ENCODE measurements at regions not wholly inside any gene's neighbourhood (a gene's known extent, or its start where the extent isn't known, plus 50 kb on each side); places are given as distances from the start of the nearest gene placed in this dataset.

DNA sequence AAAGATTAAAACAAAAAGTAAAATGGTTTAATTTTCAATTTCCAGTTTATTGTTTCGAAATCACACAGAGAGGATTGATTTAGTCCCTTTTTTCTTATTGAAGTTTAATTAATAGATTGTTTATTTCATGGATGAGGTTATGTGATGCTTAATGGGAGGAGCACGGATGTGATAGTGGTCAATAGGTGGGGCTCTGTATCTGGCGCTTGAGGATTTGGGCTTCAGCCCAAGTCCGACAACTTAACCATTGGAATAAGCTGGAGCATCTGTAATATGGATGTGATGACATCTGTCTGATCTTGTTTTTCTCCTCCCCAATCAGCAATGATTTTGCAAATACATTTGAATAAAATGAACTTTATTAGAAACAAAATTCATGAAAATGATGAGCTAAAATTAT, 169.2 kb downstream of the LYPLAL1 start:
- TF ChIP-seq EZH2 (IDR thresholded peaks at IDR 0.05; ENCODE audit: low read length, missing control alignments): no peak
- Histone ChIP-seq H3K27ac (ENCODE audit: insufficient read depth, low read length) (no peak overlapping the region), H3K4me2 (ENCODE audit: extremely low read depth, insufficient read depth, low read length) (peak overlapping the region; percentile 8), H3K4me1 (ENCODE audit: control insufficient read depth, extremely low read depth, insufficient read depth, low read length) (peaks cover 9% of the 10 kb centered on the region), H3K9ac (ENCODE audit: insufficient read depth, low read length) (no peak overlapping the region), H2AFZ (ENCODE audit: low read length) (no peak overlapping the region), H3K9me3 (ENCODE audit: control insufficient read depth, insufficient read depth, low read depth, low read length) (no peaks in the 10 kb centered on the region), H3K4me3 (replicated peaks in 1 of 4; ENCODE audit: control extremely low read depth in 1 of 4, insufficient read depth in 1 of 4, low read depth in 3 of 4, low read length in 4 of 4) (no peak overlapping the region), H4K20me1 (ENCODE audit: control insufficient read depth, extremely low read depth, insufficient read depth, low read length) (no peaks in the 10 kb centered on the region), H3K27me3 (ENCODE audit: control insufficient read depth, insufficient read depth, low read length) (no peaks in the 10 kb centered on the region), H3K36me3 (ENCODE audit: control insufficient read depth, insufficient read depth, low read length) (no peaks in the 10 kb centered on the region), H3K79me2 (ENCODE audit: control insufficient read depth, insufficient read depth, low read length) (no peaks in the 10 kb centered on the region)
- DNase-seq (ENCODE audit: low read depth in 2 of 2): no peak

DNA sequence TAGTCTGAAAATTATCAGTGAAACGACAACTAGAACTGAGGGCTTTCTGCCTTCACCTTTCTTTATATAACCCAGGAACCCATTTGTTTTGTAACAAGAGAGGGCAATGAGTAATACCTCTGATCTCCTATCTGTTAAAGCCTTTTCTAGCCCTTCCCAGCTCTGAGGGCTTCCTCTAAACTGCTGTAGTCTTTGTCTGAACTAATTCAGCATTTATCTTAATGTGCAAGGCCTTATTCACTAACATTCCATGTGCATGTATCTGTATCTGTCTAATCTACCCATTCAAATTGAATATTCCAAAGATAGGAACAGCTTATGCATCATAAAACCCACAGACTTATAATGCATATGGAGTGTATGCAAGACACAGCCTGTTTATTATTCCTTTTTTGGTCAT, 167.1 kb downstream of the LYPLAL1 start:
- H2AFZ ChIP-seq (ENCODE audit: low read length): no peak overlapping the region
- H3K9ac ChIP-seq (ENCODE audit: insufficient read depth, low read length): no peak overlapping the region
- no peak overlapping the region for H3K4me3 ChIP-seq (replicated peaks in 1 of 4; ENCODE audit: control extremely low read depth in 1 of 4, insufficient read depth in 1 of 4, low read depth in 3 of 4, low read length in 4 of 4)
- no peaks in the 10 kb centered on the region for H3K27me3 ChIP-seq (ENCODE audit: control insufficient read depth, insufficient read depth, low read length)
- no peaks in the 10 kb centered on the region for H3K79me2 ChIP-seq (ENCODE audit: control insufficient read depth, insufficient read depth, low read length)
- H4K20me1 ChIP-seq (ENCODE audit: control insufficient read depth, extremely low read depth, insufficient read depth, low read length): no peaks in the 10 kb centered on the region
- no peak for TF ChIP-seq EZH2 (IDR thresholded peaks at IDR 0.05; ENCODE audit: low read length, missing control alignments)
- TF ChIP-seq, protein P1, sequence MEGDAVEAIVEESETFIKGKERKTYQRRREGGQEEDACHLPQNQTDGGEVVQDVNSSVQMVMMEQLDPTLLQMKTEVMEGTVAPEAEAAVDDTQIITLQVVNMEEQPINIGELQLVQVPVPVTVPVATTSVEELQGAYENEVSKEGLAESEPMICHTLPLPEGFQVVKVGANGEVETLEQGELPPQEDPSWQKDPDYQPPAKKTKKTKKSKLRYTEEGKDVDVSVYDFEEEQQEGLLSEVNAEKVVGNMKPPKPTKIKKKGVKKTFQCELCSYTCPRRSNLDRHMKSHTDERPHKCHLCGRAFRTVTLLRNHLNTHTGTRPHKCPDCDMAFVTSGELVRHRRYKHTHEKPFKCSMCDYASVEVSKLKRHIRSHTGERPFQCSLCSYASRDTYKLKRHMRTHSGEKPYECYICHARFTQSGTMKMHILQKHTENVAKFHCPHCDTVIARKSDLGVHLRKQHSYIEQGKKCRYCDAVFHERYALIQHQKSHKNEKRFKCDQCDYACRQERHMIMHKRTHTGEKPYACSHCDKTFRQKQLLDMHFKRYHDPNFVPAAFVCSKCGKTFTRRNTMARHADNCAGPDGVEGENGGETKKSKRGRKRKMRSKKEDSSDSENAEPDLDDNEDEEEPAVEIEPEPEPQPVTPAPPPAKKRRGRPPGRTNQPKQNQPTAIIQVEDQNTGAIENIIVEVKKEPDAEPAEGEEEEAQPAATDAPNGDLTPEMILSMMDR (conservative IDR thresholded peaks at IDR 0.05 in 1 of 2, IDR thresholded peaks at IDR 0.05 in 1 of 2; ENCODE audit: low read depth in 1 of 2, low read length in 2 of 2): no peak
- peak; percentile 21 to 90 for DNase-seq (ENCODE audit: low read depth in 2 of 2)
- H3K4me2 ChIP-seq (ENCODE audit: extremely low read depth, insufficient read depth, low read length): no peak overlapping the region
- H3K36me3 ChIP-seq (ENCODE audit: control insufficient read depth, insufficient read depth, low read length): no peaks in the 10 kb centered on the region
- H3K27ac ChIP-seq (ENCODE audit: insufficient read depth, low read length): no peak overlapping the region
- H3K9me3 ChIP-seq (ENCODE audit: control insufficient read depth, insufficient read depth, low read depth, low read length): no peaks in the 10 kb centered on the region
- peaks cover 9% of the 10 kb centered on the region for H3K4me1 ChIP-seq (ENCODE audit: control insufficient read depth, extremely low read depth, insufficient read depth, low read length)

DNA sequence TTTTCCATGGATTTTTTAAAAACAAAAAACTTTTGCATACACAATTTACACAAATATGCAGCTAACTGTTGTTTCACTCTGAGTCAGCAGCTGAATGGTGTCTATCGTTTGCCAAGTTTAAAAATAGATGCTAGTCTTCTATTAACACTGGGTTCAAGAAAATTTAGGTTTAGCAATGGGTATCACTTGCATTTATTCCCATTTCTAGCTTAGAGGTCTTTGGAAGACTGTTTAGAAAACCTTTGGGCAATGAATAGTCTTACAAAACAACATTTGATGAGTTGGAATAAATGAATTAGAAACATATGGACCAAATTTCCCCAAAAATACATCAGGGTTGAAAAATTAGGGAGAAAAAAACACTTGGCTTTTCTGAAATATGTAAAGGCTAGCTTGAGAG, 165.8 kb downstream of the LYPLAL1 start:
- Histone ChIP-seq H3K36me3 (ENCODE audit: control insufficient read depth, insufficient read depth, low read length) (no peaks in the 10 kb centered on the region), H2AFZ (ENCODE audit: low read length) (no peak overlapping the region), H3K79me2 (ENCODE audit: control insufficient read depth, insufficient read depth, low read length) (no peaks in the 10 kb centered on the region), H3K4me2 (ENCODE audit: extremely low read depth, insufficient read depth, low read length) (peak overlapping the region; percentile 54), H3K4me3 (replicated peaks in 1 of 4; ENCODE audit: control extremely low read depth in 1 of 4, insufficient read depth in 1 of 4, low read depth in 3 of 4, low read length in 4 of 4) (no peak overlapping the region), H3K9me3 (ENCODE audit: control insufficient read depth, insufficient read depth, low read depth, low read length) (no peaks in the 10 kb centered on the region), H3K27ac (ENCODE audit: insufficient read depth, low read length) (peak overlapping the region; percentile 36), H3K9ac (ENCODE audit: insufficient read depth, low read length) (no peak overlapping the region), H4K20me1 (ENCODE audit: control insufficient read depth, extremely low read depth, insufficient read depth, low read length) (no peaks in the 10 kb centered on the region), H3K27me3 (ENCODE audit: control insufficient read depth, insufficient read depth, low read length) (no peaks in the 10 kb centered on the region), H3K4me1 (ENCODE audit: control insufficient read depth, extremely low read depth, insufficient read depth, low read length) (peaks cover 9% of the 10 kb centered on the region)
- TF ChIP-seq EZH2 (IDR thresholded peaks at IDR 0.05; ENCODE audit: low read length, missing control alignments): no peak
- TF ChIP-seq, protein P1 (conservative IDR thresholded peaks at IDR 0.05 in 1 of 2, IDR thresholded peaks at IDR 0.05 in 1 of 2; ENCODE audit: low read depth in 1 of 2, low read length in 2 of 2): no peak
- DNase-seq (ENCODE audit: low read depth in 2 of 2): peak; percentile 64 to 66
